H9 (cell line): ENCODE measurements at regions not wholly inside any gene's neighbourhood (a gene's known extent, or its start where the extent isn't known, plus 50 kb on each side); places are given as distances from the start of the nearest gene placed in this dataset.

ENCODE experiments used
- DNase-seq: peaks from one replicate; pipeline ENCODE4 v3.0.0-alpha.2; 2017
- H2AFZ ChIP-seq: one replicate; pipeline ENCODE4 v1.6.1; 2013; ENCODE audit warnings: mild to moderate bottlenecking, low read length, control low read depth, moderate library complexity
- H2AK5ac ChIP-seq: 2 replicates; pipeline ENCODE4 v1.6.1; 2013; ENCODE audit warnings: low read length, control low read depth, mixed read lengths; ENCODE audit not compliant: insufficient read length
- H2BK120ac ChIP-seq: one replicate; pipeline ENCODE4 v1.6.1; 2013; ENCODE audit warnings: low read depth, mild to moderate bottlenecking, low read length, control low read depth, inconsistent platforms; ENCODE audit not compliant: poor library complexity, severe bottlenecking
- H2BK12ac ChIP-seq: 2 replicates; pipeline ENCODE4 v1.6.1; 2013; ENCODE audit warnings: low read length, control low read depth, mixed read lengths, low read depth; ENCODE audit not compliant: insufficient read length
- H2BK15ac ChIP-seq: 2 replicates; pipeline ENCODE4 v1.6.1; 2013; ENCODE audit warnings: low read depth, low read length, control low read depth
- H2BK20ac ChIP-seq: one replicate; pipeline ENCODE4 v1.6.1; 2013; ENCODE audit warnings: low read depth, mild to moderate bottlenecking, low read length, control low read depth, inconsistent platforms; ENCODE audit not compliant: poor library complexity, severe bottlenecking
- H2BK5ac ChIP-seq: 2 replicates; pipeline ENCODE4 v1.6.1; 2013; ENCODE audit warnings: low read length, control low read depth, mixed read lengths; ENCODE audit not compliant: insufficient read length
- H3K14ac ChIP-seq: 2 replicates; pipeline ENCODE4 v1.6.1; 2013; ENCODE audit warnings: low read length, control low read depth; ENCODE audit not compliant: insufficient read depth
- H3K18ac ChIP-seq: 2 replicates; pipeline ENCODE4 v1.6.1; 2013; ENCODE audit warnings: low read depth, mild to moderate bottlenecking, mixed read lengths, low read length, control low read depth; ENCODE audit not compliant: insufficient read length
- H3K23ac ChIP-seq: 2 replicates; pipeline ENCODE4 v1.6.1; 2013; ENCODE audit warnings: low read length, control low read depth, mixed read lengths, low read depth; ENCODE audit not compliant: insufficient read length
- H3K23me2 ChIP-seq: 2 replicates; pipeline ENCODE4 v1.6.1; 2013; ENCODE audit warnings: low read depth, mild to moderate bottlenecking, mixed read lengths, low read length, control low read depth; ENCODE audit not compliant: insufficient read length, poor library complexity, severe bottlenecking
- H3K27ac ChIP-seq: 2 replicates; pipeline ENCODE4 v1.5.1; 2013; ENCODE audit warnings: low read length, control low read depth, mixed read lengths, low read depth; ENCODE audit not compliant: insufficient read length
- H3K27me3 ChIP-seq: 2 replicates; pipeline ENCODE4 v1.6.1; 2013; ENCODE audit warnings: low read length, control low read depth, inconsistent platforms; ENCODE audit not compliant: insufficient read depth
- H3K4ac ChIP-seq: 2 replicates; pipeline ENCODE4 v1.6.1; 2013; ENCODE audit warnings: low read depth, mild to moderate bottlenecking, control low read depth, inconsistent platforms, low read length, moderate library complexity
- H3K4me1 ChIP-seq: 2 replicates; pipeline ENCODE4 v1.6.1; 2013; ENCODE audit warnings: low read length, control low read depth, inconsistent platforms; ENCODE audit not compliant: insufficient read depth
- H3K4me2 ChIP-seq: 2 replicates; pipeline ENCODE4 v1.6.1; 2013; ENCODE audit warnings: low read length, control low read depth, mixed read lengths; ENCODE audit not compliant: insufficient read length, insufficient read depth
- H3K56ac ChIP-seq: 2 replicates; pipeline ENCODE4 v1.6.1; 2013; ENCODE audit warnings: low read depth, mild to moderate bottlenecking, mixed read lengths, low read length, control low read depth; ENCODE audit not compliant: insufficient read length
- H3K79me1 ChIP-seq: 2 replicates; pipeline ENCODE4 v1.6.1; 2013; ENCODE audit warnings: low read depth, mild to moderate bottlenecking, moderate library complexity, low read length, control low read depth, inconsistent platforms; ENCODE audit not compliant: insufficient read depth, poor library complexity, severe bottlenecking
- H3K79me2 ChIP-seq: 2 replicates; pipeline ENCODE4 v1.6.1; 2013; ENCODE audit warnings: low read length, control low read depth, inconsistent platforms; ENCODE audit not compliant: insufficient read depth
- H3K9ac ChIP-seq: 2 replicates; pipeline ENCODE4 v1.6.1; 2013; ENCODE audit warnings: low read length, control low read depth, mixed read lengths; ENCODE audit not compliant: insufficient read length; ENCODE audit errors: extremely low read depth
- H3K9me3 ChIP-seq: one replicate; pipeline ENCODE4 v1.6.1; 2013; ENCODE audit warnings: low read depth, low read length, inconsistent platforms; ENCODE audit not compliant: control insufficient read depth
- H3T11ph ChIP-seq: one replicate; pipeline ENCODE4 v1.6.1; 2013; ENCODE audit warnings: mild to moderate bottlenecking, low read length, control low read depth, inconsistent platforms
- H4K20me1 ChIP-seq: one replicate; pipeline ENCODE4 v1.6.1; 2013; ENCODE audit not compliant: control insufficient read depth, insufficient read length, insufficient read depth
- H4K5ac ChIP-seq: 2 replicates; pipeline ENCODE4 v1.6.1; 2013; ENCODE audit warnings: low read depth, mild to moderate bottlenecking, mixed read lengths, low read length, control low read depth; ENCODE audit not compliant: insufficient read length
- H4K8ac ChIP-seq: replicated peaks from 2 replicates; pipeline ENCODE4 v1.6.1; 2013; ENCODE audit warnings: low read length, control low read depth, mixed read lengths, low read depth; ENCODE audit not compliant: insufficient read length
- H4K91ac ChIP-seq: 2 replicates; pipeline ENCODE4 v1.6.1; 2013; ENCODE audit warnings: low read depth, mild to moderate bottlenecking, moderate library complexity, mixed read lengths, low read length, control low read depth; ENCODE audit not compliant: insufficient read length
- H3K27ac Mint-ChIP-seq, 3 experiments: 2 replicates in 2 of 3; 3 replicates in 1 of 3; pipeline ENCODE4 v1.8.0; 2020 to 2021; ENCODE audit warnings: mixed read lengths in 3 of 3, mild to moderate bottlenecking in 1 of 3, moderate library complexity in 1 of 3
- H3K27me3 Mint-ChIP-seq: 2 replicates; pipeline ENCODE4 v1.8.0; 2021; ENCODE audit warnings: low read depth, mild to moderate bottlenecking, moderate library complexity, mixed read lengths
- H3K36me3 Mint-ChIP-seq, 3 experiments: 2 replicates in 2 of 3; 3 replicates in 1 of 3; pipeline ENCODE4 v1.8.0; 2020 to 2021; ENCODE audit warnings: low read depth in 3 of 3, mixed read lengths in 3 of 3; ENCODE audit not compliant: insufficient read depth in 1 of 3
- H3K4me1 Mint-ChIP-seq, 2 experiments: 2 replicates each; pipeline ENCODE4 v1.8.0; 2020; ENCODE audit warnings: mixed read lengths in 2 of 2
- H3K4me3 Mint-ChIP-seq, 2 experiments: 2 replicates in 1 of 2; 3 replicates in 1 of 2; pipeline ENCODE4 v1.8.0; 2020 to 2021; ENCODE audit warnings: mild to moderate bottlenecking in 2 of 2, mixed read lengths in 2 of 2, moderate library complexity in 1 of 2
- H3K9me3 Mint-ChIP-seq, 2 experiments: 2 replicates in 1 of 2; 3 replicates in 1 of 2; pipeline ENCODE4 v1.8.0; 2020; ENCODE audit warnings: mild to moderate bottlenecking in 2 of 2, mixed read lengths in 2 of 2, moderate library complexity in 1 of 2
- CTCF ChIP-seq: fragments of 200-600 bp; sonication (generic); conservative IDR thresholded peaks from 3 replicates; pipeline ENCODE4 v1.8.0; 2021; ENCODE audit warnings: antibody characterized with exemption, mild to moderate bottlenecking
- WGBS: extraction: QIAGEN DNeasy Blood & Tissue Kit; methylation state at CpG from one replicate; pipeline ENCODE4 v1.1.7; 2013; ENCODE audit warnings: missing lambda C conversion rate, low lambda C conversion rate, mixed read lengths; ENCODE audit not compliant: insufficient read length; ENCODE audit errors: extremely low coverage; 5-methylcytosine and 5-hydroxymethylcytosine counted together

GRCh38 chr3:79848876-79849275, 81.1 kb upstream of the ROBO1 start:
- no peaks in the 10 kb centered on the region for H3K27me3 ChIP-seq
- no peaks in the 10 kb centered on the region for H4K20me1 ChIP-seq
- H3K23me2 ChIP-seq: no peaks in the 10 kb centered on the region
- no peak overlapping the region for H3K56ac ChIP-seq
- Mint-ChIP-seq H3K27me3 (no peaks in the 10 kb centered on the region), H3K9me3 (no peaks in the 10 kb centered on the region), H3K4me3 (no peak overlapping the region), H3K36me3 (no peaks in the 10 kb centered on the region), H3K27ac (no peak overlapping the region), H3K4me1 (no peaks in the 10 kb centered on the region)
- H3K4me2 ChIP-seq: no peak overlapping the region
- H2BK5ac ChIP-seq: no peak overlapping the region
- H3K18ac ChIP-seq: no peak overlapping the region
- H3K79me1 ChIP-seq: no peaks in the 10 kb centered on the region
- no peaks in the 10 kb centered on the region for H3K9me3 ChIP-seq
- no peak overlapping the region for H3T11ph ChIP-seq
- no peak overlapping the region for H3K9ac ChIP-seq
- TF ChIP-seq CTCF: no peak
- no peak overlapping the region for H3K4ac ChIP-seq
- H2AFZ ChIP-seq: no peak overlapping the region
- H3K14ac ChIP-seq: no peak overlapping the region
- no peaks in the 10 kb centered on the region for H3K79me2 ChIP-seq
- no peak overlapping the region for H2BK12ac ChIP-seq
- no peak overlapping the region for H2BK15ac ChIP-seq
- no peak overlapping the region for H3K23ac ChIP-seq
- H2BK20ac ChIP-seq: no peak overlapping the region
- WGBS: no CpG with 5 or more reads among the region's 4 CpGs
- no peak overlapping the region for H2AK5ac ChIP-seq
- no peak overlapping the region for H4K91ac ChIP-seq
- no peaks in the 10 kb centered on the region for H3K4me1 ChIP-seq
- no peak for DNase-seq
- no peak overlapping the region for H4K5ac ChIP-seq
- no peak overlapping the region for H2BK120ac ChIP-seq
- no peak overlapping the region for H3K27ac ChIP-seq
- H4K8ac ChIP-seq: no peak overlapping the region
